ENCODE measurements at regions not wholly inside any gene's neighbourhood (a gene's known extent, or its start where the extent isn't known, plus 50 kb on each side); places are given as distances from the start of the nearest gene placed in this dataset.

- DNase-seq (ENCODE audit: low read depth in 4 of 4, low spot score in 3 of 4), result no peak
Observed at GRCh38 chr5:3122985-3123762, 371.7 kb upstream of the IRX2 start.

GRCh38 chr5:3122216-3122615 lies 370.7 kb upstream of the IRX2 start:
- DNase-seq (ENCODE audit: low read depth in 4 of 4, low spot score in 3 of 4), result no peak

GRCh38 chr5:3121813-3122212 lies 370.3 kb upstream of the IRX2 start:
- DNase-seq (ENCODE audit: low read depth in 4 of 4, low spot score in 3 of 4), result no peak

GRCh38 chr5:3120028-3120427 lies 368.6 kb upstream of the IRX2 start:
- no peak for DNase-seq (ENCODE audit: low read depth in 4 of 4, low spot score in 3 of 4)

DNA sequence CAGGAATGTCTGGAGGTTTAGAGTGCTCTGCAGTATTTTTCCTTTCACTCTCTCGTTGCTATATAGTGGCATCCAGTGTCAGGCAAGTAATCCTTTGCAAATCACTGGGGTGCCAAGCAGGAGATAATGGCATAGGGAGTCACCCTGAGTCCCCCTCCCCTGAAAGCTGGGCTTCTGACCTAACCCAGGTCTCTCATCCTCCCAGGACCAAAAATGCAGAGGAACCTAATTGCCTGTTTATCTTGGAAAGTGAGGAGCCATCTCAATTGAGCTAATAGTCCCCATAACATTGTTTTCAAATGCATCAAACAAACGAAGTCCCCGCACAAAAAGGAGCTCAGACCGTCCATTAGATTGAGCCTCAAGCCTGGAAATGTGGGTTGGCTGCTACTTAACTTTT lies 368.0 kb upstream of the IRX2 start:
- no peak for DNase-seq (ENCODE audit: low read depth in 4 of 4, low spot score in 3 of 4)

GRCh38 chr5:3118340-3118739 lies 366.9 kb upstream of the IRX2 start:
- no peak for DNase-seq (ENCODE audit: low read depth in 4 of 4, low spot score in 3 of 4)

- no peak for DNase-seq (ENCODE audit: low read depth in 4 of 4, low spot score in 3 of 4)
Observed at GRCh38 chr5:3116366-3116765, 364.9 kb upstream of the IRX2 start.

DNA sequence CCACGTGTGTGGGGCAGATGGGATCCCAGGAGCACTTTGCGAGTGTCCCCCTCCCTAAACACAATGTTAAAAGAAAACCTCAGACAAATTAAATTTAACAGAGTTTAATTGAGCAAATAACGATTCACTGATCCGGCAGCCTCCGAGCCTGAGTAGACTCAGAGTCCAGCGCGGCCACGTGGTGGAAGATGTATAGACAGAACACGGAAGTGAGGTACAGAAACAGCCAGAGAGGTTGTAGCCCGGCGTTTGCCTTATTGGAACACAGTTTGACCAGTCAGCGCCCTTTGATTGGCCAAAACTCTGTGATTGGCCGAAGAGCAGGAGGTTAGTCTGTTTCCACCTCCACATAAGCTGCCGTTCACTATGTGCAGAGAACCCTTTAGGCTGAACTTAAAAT lies 363.0 kb upstream of the IRX2 start:
- no peak for DNase-seq (ENCODE audit: low read depth in 4 of 4, low spot score in 3 of 4)

DNA sequence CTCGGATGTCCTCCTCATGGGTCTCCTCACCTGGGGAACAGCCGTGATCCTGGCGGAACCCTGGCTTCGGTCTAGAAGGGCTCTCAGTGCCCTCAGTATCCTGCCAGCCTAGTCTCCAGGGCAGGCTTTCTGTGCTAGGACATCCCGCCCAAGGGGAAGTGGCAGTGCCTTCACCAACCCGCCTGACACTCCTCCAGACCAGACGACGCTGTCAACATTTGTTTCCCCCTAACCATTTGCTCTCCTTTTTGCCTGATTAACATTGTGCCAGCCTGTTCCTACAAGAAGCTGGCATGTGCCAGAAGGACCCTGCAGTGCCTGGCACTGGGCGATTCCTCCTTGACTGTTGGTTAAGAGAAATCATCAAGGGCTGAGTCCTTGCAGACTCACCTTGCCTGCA lies 358.9 kb upstream of the IRX2 start:
- DNase-seq (ENCODE audit: low read depth in 4 of 4, low spot score in 3 of 4), result no peak

GRCh38 chr5:3107156-3107611 lies 355.7 kb upstream of the IRX2 start:
- no peak for DNase-seq (ENCODE audit: low read depth in 4 of 4, low spot score in 3 of 4)

DNA sequence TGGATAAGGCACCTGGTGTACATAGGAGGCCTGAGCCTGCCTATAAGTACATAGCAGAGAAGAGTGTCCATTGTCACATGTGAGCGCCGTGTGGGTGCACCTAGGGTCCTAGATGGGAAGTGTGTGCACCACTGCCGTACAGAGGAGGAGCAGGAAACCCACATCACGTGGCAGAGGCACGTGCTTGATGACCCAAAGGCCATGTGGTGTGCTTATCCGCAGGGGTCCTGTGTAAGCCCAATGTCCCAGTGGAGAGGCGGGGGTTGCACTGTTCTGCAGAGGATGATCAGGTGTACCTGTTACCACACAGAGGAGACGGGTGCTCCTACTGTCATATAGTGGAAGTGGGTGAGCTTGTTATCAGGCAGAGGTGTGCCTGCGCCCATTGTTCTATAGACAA lies 354.1 kb upstream of the IRX2 start:
- no peak for DNase-seq (ENCODE audit: low read depth in 4 of 4, low spot score in 3 of 4)

- no peak for DNase-seq (ENCODE audit: low read depth in 4 of 4, low spot score in 3 of 4)
Observed at GRCh38 chr5:3105172-3105571, 353.7 kb upstream of the IRX2 start.

DNA sequence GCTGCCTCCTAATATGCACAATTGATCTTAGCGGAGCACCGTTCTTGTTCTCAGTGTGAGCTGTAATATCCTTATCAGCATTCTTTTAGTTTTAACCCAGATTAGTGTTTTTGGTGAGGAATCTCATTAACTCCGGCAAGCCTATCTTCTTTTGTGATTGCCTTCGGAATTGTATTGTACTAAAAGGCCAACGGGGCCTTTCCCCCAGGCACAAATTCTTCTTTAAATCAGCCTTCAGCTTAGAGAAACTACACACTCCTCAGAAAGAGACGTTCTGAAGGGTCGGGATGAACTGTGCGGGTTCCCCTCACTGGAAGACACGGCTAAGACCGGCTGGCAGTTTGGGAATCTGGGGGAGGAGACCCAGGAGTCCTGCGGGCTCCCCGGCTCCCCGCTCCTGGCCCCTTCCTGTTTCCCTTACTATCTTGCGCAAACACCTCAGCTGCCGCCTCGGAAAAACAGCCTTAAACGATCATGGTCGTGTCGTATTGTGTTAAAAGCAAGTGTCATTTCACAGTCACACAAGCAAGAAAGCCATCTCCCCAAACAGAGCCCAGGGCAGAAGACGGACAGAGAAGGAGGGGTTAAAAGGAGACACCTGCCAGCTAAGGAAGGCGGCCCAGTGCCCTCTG lies 353.1 kb upstream of the IRX2 start:
- no peak for DNase-seq (ENCODE audit: low read depth in 4 of 4, low spot score in 3 of 4)

- DNase-seq (ENCODE audit: low read depth in 4 of 4, low spot score in 3 of 4), result peak in 3 of 4 donors; percentile 24 to 49 (median 31)
Observed at GRCh38 chr5:3103262-3103811, 351.9 kb upstream of the IRX2 start.

GRCh38 chr5:3102531-3102930 lies 351.1 kb upstream of the IRX2 start:
- no peak for DNase-seq (ENCODE audit: low read depth in 4 of 4, low spot score in 3 of 4)

GRCh38 chr5:3101561-3101960 lies 350.1 kb upstream of the IRX2 start:
- DNase-seq (ENCODE audit: low read depth in 4 of 4, low spot score in 3 of 4), result no peak

DNA sequence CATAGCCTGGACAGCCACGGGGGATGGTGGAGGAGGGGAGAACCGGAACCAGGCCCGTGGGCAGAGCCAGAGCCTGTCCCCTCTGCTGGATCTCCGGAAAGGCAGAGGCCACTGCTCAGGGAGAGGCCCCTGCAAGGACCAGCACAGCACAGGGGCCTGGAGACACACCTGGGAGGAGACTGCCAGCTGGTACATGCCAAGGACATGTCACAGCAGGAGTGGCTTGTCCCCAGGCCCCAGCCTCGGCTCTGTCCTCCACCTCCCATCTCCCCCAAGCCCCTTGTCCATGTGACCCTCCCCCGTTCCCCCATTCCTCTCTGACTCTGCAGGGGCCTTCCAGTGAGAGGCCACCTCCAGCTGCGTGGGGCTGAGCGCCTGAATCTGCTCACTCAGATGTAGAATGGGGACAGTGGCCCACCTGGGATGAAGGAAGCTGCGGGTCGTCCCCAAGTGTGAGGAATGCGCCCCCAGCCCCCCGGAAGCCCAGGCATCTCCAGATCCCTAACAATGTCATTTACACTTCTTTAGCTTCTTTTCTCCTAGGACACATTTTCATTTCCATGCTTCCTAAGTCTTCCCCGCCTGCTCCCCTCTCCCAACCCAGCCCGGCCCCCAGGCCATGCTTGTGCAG lies 349.6 kb upstream of the IRX2 start:
- DNase-seq (ENCODE audit: low read depth in 4 of 4, low spot score in 3 of 4), result no peak

- DNase-seq (ENCODE audit: low read depth in 4 of 4, low spot score in 3 of 4), result no peak
Observed at GRCh38 chr5:3099954-3100353, 348.5 kb upstream of the IRX2 start.

DNA sequence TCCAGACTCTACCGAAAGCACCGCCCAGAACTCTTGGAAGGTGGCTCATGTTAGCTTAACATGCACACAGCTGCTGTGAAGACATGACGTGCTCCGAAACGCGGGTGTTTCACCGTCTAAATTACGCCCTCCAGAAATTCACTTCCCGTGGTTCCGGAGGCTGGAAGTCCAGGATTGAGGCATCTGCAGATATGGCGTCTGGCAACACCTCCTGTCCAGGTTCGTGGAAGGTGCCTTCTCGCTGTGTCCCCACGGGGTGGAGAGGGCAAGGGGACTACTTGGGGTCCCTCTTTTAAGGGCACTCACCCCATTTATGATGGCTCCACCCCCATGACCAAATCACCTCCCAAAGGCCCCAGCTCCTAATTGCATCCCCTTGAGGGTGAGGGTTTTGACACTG lies 348.0 kb upstream of the IRX2 start:
- no peak for DNase-seq (ENCODE audit: low read depth in 4 of 4, low spot score in 3 of 4)

DNA sequence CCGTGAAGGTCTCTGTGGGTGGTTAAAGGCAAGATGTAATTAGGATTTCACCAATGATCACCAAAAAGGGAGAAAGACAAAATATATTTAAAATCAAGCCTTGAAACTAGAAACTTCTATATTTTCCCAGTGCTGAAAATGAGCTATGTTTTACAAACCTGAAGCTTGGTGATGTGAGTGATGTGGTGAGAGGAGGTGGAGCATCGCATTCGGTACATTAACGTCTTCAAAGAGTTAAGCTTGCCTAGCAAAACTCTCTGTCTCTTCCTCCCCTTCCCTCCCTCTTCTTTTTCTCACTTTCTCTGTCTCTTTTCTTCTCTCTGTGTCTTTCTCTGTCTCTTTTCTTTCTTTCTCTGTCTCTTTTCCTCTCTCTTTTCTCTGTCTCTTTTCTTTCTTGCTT lies 347.3 kb upstream of the IRX2 start:
- no peak for DNase-seq (ENCODE audit: low read depth in 4 of 4, low spot score in 3 of 4)

DNA sequence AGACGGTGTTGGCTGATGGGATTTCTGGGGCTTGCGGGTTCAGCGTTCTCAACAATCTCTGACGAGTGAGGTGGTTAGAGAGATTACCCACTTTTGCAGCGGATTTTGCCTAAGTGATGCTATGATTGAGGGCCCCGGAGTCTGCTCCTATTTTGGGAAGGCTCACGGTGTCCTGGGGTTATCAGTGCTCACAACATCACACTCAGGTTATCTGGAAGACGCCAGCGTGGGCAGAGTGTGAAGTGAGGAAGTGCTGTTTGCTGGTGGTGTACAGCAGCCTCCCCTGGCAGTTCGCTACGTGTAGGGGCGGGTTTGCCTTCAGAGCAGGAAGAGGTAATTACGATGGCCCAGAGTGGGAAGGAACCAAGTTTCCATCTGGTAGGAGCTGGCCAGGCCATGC lies 341.2 kb upstream of the IRX2 start:
- no peak for DNase-seq (ENCODE audit: low read depth in 4 of 4, low spot score in 3 of 4)

- no peak for DNase-seq (ENCODE audit: low read depth in 4 of 4, low spot score in 3 of 4)
Observed at GRCh38 chr5:3092211-3092610, 340.7 kb upstream of the IRX2 start.
